Breast epithelium (tissue), 4 donors: ENCODE measurements at regions not wholly inside any gene's neighbourhood (a gene's known extent, or its start where the extent isn't known, plus 50 kb on each side); places are given as distances from the start of the nearest gene placed in this dataset.

Experiments
- DNase-seq, 2 donors: peaks; one replicate each; pipeline ENCODE4 v3.0.0-alpha.2; 2019; ENCODE audit warnings: low spot score in 2 of 2
- H3K27ac ChIP-seq, 2 donors: fragments of 200-600 bp; sonication (generic) in 1 of 2; one replicate each; pipeline ENCODE4 v1.5.1; 2016 to 2019; ENCODE audit warnings: mild to moderate bottlenecking in 1 of 2
- H3K27me3 ChIP-seq, 2 donors: fragments of 200-600 bp; sonication (generic) in 1 of 2; one replicate each; pipeline versions ENCODE4 v1.5.1 to v1.6.0; 2017 to 2019; ENCODE audit warnings: control low read depth in 1 of 2, mild to moderate bottlenecking in 1 of 2
- H3K36me3 ChIP-seq: fragments of 200-600 bp; one replicate; pipeline ENCODE4 v1.5.1; 2019
- H3K4me1 ChIP-seq, 2 donors: fragments of 200-600 bp; sonication (generic); one replicate each; pipeline ENCODE4 v1.5.1; 2016 to 2019; ENCODE audit warnings: control low read depth in 1 of 2
- H3K4me3 ChIP-seq, 3 donors: fragments of 200-600 bp; sonication (generic); 1 replicate in 2 of 3; 2 replicates in 1 of 3; pipeline ENCODE4 v1.5.1; 2016 to 2019; ENCODE audit warnings: mild to moderate bottlenecking in 3 of 3, moderate library complexity in 2 of 3
- H3K9me3 ChIP-seq, 2 donors: fragments of 200-600 bp; sonication (generic) in 1 of 2; one replicate each; pipeline ENCODE4 v1.5.1; 2016 to 2019; ENCODE audit warnings: control low read depth in 1 of 2
- CTCF ChIP-seq, 3 donors: fragments of 450-650 bp; IDR thresholded peaks; one replicate each; pipeline ENCODE4 v1.5.1; 2016 to 2017; ENCODE audit warnings: antibody characterized with exemption in 3 of 3, mild to moderate bottlenecking in 3 of 3, moderate library complexity in 3 of 3
- POLR2A ChIP-seq: fragments of 450-650 bp; IDR thresholded peaks from one replicate; pipeline ENCODE4 v1.6.1; 2016; ENCODE audit warnings: antibody characterized with exemption, mild to moderate bottlenecking, moderate library complexity
- POLR2AphosphoS5 ChIP-seq, 3 donors: sonication (generic); formaldehyde crosslinking; IDR thresholded peaks; one replicate each; pipeline ENCODE4 v1.6.1; 2017; ENCODE audit warnings: antibody characterized with exemption in 3 of 3
- intact Hi-C: fragments of 100-400 bp; cut with DNase I; formaldehyde crosslinking; loops from one replicate; pipeline ENCODE4 v1.15.1; 2023; ENCODE audit warnings: low total_unique reads

- H3K4me3 ChIP-seq: no peak overlapping the region
- TF ChIP-seq POLR2AphosphoS5 (IDR thresholded peaks at IDR 0.05) (no peak), POLR2A (no peak), CTCF (IDR thresholded peaks at IDR 0.05) (no peak)
Observed at GRCh38 chr4:14184265-14184664, 556.7 kb upstream of the BOD1L1 start.

GRCh38 chr4:14184767-14185166 is 557.2 kb upstream of the BOD1L1 start:
- no peak overlapping the region for H3K27ac ChIP-seq
- H3K4me3 ChIP-seq: no peak overlapping the region
- no peaks in the 10 kb centered on the region for H3K36me3 ChIP-seq
- intact Hi-C loops: no loop called here
- DNase-seq: no peak
- H3K4me1 ChIP-seq: no peaks in the 10 kb centered on the region
- no peaks in the 10 kb centered on the region for H3K27me3 ChIP-seq
- H3K9me3 ChIP-seq: no peaks in the 10 kb centered on the region
- TF ChIP-seq POLR2AphosphoS5 (IDR thresholded peaks at IDR 0.05): no peak
- TF ChIP-seq CTCF (IDR thresholded peaks at IDR 0.05): no peak
- no peak for TF ChIP-seq POLR2A

More at GRCh38 chr4:14184265-14184664, 556.7 kb upstream of the BOD1L1 start:
- H3K27me3 ChIP-seq: no peaks in the 10 kb centered on the region
- no peak for DNase-seq
- H3K4me1 ChIP-seq: no peaks in the 10 kb centered on the region
- intact Hi-C loops: no loop called here
- no peak overlapping the region for H3K27ac ChIP-seq
- no peaks in the 10 kb centered on the region for H3K9me3 ChIP-seq
- no peaks in the 10 kb centered on the region for H3K36me3 ChIP-seq

DNA sequence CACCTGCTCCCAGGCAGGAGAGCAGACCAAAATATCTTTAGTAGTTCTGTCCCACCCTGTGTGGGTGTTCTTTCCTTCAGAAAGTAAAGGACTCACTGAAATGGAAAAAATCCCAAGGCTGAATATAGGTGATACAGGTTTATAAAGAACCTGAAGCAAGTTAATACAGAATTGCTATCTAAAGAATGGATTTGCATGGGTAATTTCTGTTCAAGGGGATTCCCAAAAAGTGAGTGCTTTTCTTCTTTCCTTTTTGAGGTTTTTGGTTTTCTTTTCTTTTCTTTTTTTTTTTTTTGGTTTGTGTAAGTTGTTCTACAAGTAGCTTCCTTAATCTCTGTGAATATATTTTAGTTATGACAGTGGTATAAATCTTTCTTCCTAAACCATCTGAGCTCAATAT is 560.7 kb upstream of the BOD1L1 start:
- TF ChIP-seq CTCF (IDR thresholded peaks at IDR 0.05) (no peak), POLR2AphosphoS5 (IDR thresholded peaks at IDR 0.05) (no peak), POLR2A (no peak)
- no peaks in the 10 kb centered on the region for H3K9me3 ChIP-seq
- H3K4me1 ChIP-seq: no peaks in the 10 kb centered on the region
- H3K36me3 ChIP-seq: no peaks in the 10 kb centered on the region
- H3K4me3 ChIP-seq: no peak overlapping the region
- H3K27ac ChIP-seq: no peak overlapping the region
- H3K27me3 ChIP-seq: no peaks in the 10 kb centered on the region
- intact Hi-C loops: no loop called here
- no peak for DNase-seq

DNA sequence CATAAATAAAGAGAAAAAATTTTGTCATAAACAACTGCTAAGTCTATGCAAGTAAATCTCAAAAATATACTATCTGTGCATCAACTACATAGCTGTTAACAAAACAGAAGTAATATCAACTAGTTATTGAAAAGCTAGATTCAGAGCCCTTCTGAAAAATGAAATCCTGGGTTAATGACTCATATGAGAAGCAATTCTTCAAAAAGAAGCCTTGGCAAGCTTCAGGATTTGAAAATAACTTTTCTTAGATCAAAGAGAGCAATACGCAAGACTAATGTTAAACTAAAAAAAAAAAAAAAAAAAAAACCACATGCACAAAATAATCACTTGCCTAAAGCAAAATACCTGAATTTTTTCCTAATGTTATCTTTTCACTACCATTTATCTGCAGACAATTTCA is 566.1 kb upstream of the BOD1L1 start:
- Histone ChIP-seq H3K27ac (no peak overlapping the region), H3K4me3 (no peak overlapping the region), H3K9me3 (no peaks in the 10 kb centered on the region), H3K36me3 (no peaks in the 10 kb centered on the region), H3K27me3 (no peaks in the 10 kb centered on the region), H3K4me1 (no peaks in the 10 kb centered on the region)
- intact Hi-C loops: no loop called here
- TF ChIP-seq POLR2AphosphoS5 (IDR thresholded peaks at IDR 0.05) (no peak), POLR2A (no peak), CTCF (IDR thresholded peaks at IDR 0.05) (no peak)
- no peak for DNase-seq

GRCh38 chr4:14196131-14196530 is 568.6 kb upstream of the BOD1L1 start:
- DNase-seq: no peak

More at GRCh38 chr4:14196131-14196530, 568.6 kb upstream of the BOD1L1 start:
- H3K4me1 ChIP-seq: no peaks in the 10 kb centered on the region
- no peaks in the 10 kb centered on the region for H3K27me3 ChIP-seq
- H3K36me3 ChIP-seq: no peaks in the 10 kb centered on the region
- intact Hi-C loops: no loop called here
- H3K4me3 ChIP-seq: no peak overlapping the region
- no peaks in the 10 kb centered on the region for H3K9me3 ChIP-seq
- TF ChIP-seq POLR2A: no peak
- no peak for TF ChIP-seq POLR2AphosphoS5 (IDR thresholded peaks at IDR 0.05)
- TF ChIP-seq CTCF (IDR thresholded peaks at IDR 0.05): no peak
- no peak overlapping the region for H3K27ac ChIP-seq
